HG03442 (cell line): ENCODE measurements at regions not wholly inside any gene's neighbourhood (a gene's known extent, or its start where the extent isn't known, plus 50 kb on each side); places are given as distances from the start of the nearest gene placed in this dataset.
"Not testable (repeated sequence)": the region's sequence is repeated elsewhere in the genome, so short reads cannot be mapped to it uniquely, and the experiment has no call there.

ENCODE experiments used
- ATAC-seq: cut with Tn5 transposase; IDR thresholded peaks from one replicate; pipeline ENCODE4 v1.9.1; 2021; ENCODE audit warnings: mild to moderate bottlenecking, moderate library complexity; ENCODE audit not compliant: unreplicated experiment

DNA sequence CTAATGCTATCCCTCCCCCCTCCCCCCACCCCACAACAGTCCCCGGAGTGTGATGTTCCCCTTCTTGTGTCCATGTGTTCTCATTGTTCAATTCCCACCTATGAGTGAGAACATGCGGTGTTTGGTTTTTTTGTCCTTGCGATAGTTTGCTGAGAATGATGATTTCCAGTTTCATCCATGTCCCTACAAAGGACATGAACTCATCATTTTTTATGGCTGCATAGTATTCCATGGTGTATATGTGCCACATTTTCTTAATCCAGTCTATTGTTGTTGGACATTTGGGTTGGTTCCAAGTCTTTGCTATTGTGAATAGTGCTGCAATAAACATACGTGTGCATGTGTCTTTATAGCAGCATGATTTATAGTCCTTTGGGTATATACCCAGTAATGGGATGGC, 133.7 kb upstream of the ANK3 start:
- ATAC-seq = not testable (repeated sequence)

DNA sequence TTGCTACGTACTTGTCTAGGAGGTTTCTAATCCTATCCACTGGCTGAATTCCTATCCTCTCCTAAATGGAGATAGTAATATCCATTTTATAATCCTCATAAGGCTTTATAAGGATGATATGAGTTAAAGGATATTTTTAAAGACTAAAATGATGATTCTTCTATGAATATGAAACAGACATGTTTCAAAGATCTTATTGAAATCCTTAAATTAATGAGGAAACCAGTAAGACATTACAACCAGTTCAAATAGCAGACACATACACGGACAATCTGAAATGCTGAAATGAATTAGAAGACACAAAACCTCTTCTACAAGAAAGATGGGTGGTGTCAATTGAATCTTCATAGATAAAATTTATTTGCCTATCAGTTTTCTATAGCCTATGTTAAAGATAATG, 132.9 kb upstream of the ANK3 start:
- ATAC-seq = no peak

DNA sequence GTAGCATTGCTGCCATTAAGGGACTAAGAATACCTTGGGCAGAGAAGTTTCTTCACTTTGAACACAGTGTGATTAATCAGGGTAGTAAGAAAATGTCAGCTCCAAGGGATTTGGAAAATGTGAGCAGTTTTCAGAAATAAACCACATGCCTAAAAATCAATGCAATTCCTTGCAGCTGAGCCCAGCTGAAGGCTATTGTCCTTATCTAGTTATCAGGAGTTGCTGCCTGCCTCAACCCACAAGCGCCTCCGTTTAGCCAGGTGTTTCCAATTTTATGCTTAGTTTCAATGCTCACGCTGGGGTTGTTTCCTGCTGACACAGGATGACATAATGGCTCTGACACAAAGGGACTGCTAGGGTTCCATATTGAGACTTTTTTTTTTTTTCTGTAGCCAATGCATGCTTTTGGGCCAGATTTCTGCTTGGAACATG, 132.3 kb upstream of the ANK3 start:
- no peak for ATAC-seq

DNA sequence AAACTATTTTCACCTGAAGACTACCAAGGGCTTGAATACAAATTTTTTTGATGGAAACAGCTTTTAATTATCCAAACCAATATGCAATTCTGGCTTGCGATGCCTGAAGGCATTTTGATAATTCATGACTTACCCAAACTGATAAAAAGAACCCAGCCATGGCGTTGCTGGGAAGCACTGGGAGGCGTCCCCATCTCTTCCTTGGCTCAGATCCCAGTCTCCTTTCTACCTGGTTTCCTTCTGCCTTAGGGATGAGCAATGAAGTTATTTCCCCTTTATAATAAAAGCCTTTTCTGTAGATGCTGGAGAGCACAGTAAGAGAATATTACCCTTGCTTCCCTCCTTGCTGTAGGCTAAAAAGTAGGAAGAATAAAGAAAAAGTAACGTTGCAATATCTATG, 129.1 kb upstream of the ANK3 start:
- no peak for ATAC-seq

DNA sequence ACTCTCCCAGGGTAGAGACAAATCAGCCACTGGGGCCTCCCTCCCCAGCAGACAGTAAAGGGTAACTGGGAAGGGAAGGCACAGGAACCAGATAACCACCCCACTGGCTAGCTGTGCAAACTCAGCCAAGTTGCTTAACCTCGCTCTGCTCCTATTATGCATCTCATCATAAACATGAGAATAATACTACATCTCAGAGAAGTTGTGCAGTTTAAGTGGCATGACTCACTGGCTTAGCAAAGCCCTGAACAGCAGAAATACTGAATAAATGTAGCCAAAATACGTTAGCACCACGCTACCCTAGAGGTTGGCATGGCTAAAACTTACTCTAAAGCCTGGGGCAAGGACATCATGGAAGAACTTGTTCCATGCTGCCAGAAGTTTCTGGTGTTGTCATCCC, 128.1 kb upstream of the ANK3 start:
- no peak for ATAC-seq

DNA sequence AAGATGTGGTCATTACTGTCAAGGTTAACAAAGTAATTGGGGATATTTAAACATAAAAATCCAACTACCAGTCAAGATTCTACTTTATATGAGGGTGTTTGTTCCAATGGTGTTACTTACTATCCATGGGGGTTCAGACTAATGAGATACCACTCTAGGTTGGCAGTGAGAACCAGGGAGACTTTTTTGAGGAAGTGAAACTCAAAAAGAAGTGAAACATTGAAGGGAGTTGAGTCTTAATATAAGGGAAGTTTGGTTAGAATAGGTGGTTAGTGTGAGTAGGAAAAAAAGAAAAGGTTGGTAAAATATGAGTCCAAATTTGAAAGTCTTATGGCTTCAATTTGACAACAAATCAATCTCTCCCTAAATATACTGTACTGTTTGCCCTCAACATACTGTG, 123.6 kb upstream of the ANK3 start:
- peak; percentile 66 for ATAC-seq

DNA sequence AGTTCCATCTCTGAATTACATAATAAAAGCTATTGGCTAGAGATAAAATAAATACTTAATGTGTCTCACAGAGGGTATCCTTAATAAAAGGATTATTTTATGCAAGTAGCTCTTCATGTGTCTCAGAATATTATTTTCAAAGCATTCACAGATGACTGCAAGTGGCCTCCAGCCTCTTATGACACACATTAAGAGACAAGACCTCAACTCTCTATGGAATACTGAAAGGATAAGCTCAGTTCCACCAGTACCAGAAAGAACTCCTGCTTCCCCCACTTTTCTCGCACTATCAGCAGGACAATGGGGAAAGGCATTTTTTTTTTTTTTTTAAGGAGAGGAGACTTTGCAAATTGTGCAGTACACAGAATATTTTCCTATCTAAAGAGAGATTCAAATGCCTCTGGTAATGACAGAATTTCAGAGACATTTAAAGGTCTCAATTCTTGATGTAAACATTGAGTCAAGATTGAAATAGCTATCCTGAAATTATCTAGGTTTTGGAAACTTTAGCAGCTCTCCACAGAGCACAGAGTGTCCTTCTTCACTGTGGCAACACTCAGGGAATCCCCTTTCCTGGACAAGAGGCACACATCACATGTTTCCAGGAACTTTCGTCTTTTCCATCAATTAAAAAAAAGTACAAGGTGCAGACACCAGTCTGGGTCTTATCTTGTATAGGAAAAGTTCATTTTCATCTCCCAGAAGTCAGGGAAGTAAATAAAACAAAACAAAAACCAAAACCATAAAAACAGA, 122.0 kb upstream of the ANK3 start:
- ATAC-seq = no peak

DNA sequence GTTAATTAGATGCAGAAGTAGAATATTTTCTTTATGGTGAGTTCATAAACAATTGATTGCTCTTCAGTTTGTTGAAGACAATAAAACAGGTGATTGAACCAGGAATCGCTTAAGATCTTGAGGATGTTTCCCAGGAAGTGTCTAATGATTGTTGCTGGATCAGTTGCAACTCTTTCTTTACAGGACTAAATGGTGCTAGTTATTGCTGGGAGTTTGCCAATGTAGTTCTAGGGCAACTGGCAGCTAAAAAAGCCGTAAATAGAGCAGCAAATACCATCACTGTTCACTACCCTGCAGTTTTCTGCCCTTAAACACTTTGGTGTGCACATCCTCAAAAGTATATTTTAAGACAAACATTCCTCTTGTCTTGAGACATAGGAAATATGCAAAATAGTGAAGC, 119.2 kb upstream of the ANK3 start:
- ATAC-seq = no peak

DNA sequence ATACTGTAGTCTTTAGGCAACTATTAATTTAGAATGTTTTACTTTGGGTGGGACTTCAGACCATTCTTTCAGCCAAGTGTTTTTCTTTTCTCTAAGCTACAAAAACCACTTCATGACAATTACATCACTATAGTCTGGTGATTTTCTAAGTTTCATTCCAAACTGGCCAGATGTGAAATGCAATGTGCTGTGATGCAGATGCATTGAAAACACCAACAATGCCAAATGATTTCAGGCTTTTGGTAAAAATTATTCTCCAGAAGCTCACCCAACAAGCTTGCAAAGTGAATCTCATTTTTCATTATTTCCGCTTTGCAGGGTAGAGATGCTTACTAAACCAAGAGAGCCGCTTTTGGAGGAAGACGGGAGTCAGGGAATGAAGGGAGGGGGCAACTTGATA, 118.4 kb upstream of the ANK3 start:
- ATAC-seq = no peak

DNA sequence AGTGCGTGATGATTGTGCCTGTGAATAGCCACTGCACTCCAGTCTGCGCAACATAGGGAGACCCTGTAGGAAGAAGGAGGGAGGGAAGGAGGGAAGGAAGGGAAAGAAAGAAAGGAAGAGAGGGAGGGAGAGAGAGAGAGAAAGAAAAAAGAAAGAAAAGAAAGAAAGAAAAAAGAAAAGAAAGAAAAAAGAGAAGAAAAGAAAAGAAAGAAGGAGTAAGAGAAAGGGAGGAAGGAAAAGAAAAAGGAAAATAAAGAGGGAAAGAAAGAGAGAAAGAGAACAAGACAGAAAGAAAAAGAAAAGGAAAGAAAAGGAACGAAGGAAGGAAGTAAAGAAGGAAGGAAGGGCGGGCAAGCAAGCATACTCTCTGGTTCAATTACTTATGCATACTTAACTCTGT, 112.9 kb upstream of the ANK3 start:
- no peak for ATAC-seq

DNA sequence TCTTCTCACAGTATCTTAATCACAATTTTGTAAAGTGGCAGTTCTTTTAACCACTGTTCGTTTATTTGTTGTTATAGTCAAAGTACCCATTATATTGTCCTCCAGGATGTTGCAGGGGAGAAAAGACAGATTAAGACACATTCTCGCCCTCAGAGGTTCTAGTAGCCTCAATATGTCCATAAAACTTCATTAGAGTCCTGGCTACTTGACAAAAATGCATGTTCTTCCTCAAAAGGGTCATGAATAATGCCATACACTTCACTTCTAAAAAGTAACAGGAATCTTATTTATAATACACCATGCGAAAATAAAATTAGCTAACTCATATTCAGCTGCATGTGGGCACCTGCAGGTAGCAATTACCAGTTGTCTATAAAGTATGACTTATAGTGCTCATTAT, 109.3 kb upstream of the ANK3 start:
- no peak for ATAC-seq

DNA sequence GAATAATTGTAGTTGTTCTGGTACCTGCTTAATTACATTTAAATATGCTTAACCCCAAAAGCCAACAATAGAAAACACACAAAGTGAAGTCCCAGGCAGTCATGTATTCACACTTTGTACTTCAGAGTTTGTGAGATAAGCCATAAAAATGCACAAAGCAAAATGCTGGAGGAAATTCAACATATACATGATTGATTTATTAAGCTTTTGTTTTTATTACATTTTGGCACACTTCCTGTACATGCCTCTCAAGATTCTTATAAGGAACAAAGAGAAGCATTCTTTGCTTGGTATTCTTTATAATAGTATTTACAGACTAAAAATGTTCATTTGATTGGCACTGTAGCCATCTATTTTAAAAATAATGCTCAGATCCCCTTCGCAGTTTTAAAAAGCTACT, 107.7 kb upstream of the ANK3 start:
- no peak for ATAC-seq

DNA sequence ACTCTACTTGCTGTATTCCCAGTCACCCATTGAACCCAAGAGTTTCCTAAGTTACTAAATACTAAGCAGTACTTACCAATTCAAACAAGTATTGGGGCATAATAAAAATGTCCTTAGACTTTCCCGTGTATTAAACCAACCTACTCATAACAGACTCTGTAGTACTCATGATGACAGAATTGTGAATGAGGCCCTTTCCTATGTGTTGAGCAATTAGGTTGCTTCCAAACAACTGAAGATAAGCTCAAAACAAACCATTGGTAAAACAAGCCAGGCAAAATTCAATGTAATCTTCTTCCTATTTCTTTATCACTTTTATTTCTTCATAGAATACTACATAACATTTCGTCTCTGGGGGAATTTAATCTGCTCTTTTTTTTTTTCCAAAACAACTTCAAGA, 106.5 kb upstream of the ANK3 start:
- ATAC-seq = no peak

DNA sequence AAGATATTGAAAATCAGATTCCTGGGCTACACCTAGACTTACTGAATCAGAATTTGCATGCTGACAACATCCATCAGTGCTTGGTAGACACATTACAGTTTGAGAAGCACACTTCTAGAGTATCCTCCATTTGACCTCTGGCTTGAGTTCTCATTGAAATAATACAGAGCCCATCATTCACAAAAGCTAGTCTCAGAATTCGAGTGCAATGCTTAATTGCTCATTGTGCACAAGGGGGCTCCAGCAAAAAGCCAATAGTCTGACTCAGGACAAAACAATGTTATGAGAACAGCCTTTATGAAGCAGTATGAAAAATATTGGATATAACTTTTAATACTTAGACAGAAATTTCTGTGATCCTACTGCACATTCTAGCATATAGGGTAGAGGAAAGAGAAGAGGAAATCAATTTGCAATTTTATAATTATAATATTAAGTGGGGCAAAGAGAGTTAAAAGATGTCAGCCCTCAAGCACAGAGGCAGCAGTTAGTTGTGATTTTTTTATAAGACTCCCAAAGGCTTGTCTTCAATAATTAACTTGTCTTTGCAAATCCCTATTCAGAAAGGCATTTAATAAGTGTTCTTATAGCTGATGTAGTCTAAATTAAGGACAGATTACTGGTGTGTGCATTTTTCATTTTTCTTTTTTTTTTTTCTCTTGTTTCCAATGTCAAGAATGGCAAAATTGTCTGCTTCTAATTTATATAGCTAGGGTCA, 105.8 kb upstream of the ANK3 start:
- ATAC-seq = no peak

DNA sequence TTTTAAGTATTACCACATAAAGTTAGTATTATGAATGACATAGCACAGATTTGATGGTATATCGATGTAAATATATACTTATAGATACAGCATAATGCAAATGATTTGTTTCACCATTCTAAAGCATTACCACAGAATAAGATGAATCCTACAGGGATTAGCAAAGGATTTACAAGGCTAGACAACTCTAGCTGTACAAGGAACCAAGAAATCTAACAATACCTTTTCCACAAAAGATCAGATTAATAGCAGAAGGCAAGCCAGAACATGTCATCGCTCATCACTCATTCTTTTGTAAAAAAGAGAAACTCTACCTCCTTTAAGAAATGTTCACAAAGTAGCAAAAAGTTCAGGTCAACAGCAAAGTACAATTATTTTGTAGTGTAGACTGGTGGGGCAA, 105.1 kb upstream of the ANK3 start:
- ATAC-seq = no peak

DNA sequence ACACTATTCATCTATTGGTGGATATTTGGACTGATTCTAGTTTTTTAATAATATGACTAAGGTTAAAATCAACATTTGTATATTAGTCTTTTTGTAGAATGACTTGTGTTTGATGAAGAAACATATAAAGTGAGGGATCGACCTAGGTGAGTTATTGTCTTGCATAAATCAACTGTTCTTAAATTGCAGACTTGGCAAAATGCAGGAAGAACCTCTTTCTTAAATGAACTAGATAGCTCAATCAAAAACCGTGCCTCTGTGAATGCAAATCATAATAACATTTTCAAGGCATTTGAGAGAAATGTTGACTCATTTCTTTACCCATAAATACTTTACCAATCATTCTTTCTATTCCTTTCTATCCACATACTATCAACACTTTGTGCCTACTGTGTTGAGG, 101.5 kb upstream of the ANK3 start:
- ATAC-seq = no peak

DNA sequence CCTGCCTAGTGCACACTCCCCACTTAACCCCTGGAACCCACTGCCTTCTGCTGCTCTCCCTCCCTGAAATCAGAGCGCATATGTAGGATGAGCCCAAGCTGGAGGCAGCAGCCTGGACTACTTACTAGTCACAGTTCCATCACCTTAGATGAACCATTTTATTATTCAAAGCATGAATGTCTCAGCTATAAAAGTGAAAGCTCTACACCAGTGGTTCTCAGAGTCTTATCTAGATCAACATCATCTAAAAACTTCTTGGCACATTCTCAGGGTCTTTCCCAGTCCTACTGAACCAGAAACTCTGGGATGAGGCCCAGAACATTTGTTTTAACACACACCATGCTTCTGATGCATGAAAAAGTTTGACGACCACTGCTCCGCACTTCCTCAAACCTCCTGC, 100.3 kb upstream of the ANK3 start:
- no peak for ATAC-seq

DNA sequence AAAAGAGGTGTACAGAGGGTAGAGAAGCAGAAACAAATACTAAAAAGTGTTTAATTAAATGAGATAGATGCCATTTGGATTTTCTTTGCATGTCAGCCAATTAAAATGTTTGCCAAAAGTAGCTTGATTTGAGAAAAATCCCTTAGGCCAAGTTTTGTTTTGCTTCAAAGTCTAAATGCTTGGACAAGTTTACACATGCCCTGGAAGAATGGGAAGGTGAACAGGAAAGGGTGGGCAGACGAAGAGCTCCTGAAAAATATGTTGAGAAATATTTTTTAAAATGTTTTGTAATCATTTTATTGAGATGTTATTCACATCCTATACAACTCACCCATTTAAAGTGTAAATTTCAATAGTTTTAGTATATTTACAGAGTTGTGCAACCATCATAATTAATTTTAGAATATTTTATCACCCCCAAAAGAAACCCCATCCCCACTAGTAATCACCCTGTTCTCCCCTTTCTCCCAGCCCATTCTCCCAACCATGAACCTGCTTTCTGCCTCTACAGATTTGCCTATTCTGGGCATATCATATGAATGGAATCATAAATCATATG, 98.5 kb upstream of the ANK3 start:
- no peak for ATAC-seq

DNA sequence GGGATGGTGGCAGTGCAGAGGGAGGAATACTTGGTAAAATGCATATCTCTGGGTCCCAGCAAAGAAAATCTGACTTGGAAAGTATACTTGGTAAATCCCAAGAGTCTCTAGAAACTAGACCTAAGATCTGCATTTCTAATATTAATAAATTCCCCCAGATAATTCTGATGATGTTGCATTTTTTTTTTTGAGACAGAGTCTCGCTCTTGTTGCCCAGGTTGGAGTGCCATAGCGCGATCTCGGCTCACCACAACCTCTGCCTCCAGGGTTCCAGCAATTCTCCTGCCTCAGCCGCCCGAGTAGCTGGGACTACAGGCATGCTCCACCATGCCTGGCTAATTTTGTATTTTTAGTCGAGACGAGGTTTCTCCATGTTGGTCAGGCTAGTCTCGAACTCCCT, 97.9 kb upstream of the ANK3 start:
- ATAC-seq = no peak

DNA sequence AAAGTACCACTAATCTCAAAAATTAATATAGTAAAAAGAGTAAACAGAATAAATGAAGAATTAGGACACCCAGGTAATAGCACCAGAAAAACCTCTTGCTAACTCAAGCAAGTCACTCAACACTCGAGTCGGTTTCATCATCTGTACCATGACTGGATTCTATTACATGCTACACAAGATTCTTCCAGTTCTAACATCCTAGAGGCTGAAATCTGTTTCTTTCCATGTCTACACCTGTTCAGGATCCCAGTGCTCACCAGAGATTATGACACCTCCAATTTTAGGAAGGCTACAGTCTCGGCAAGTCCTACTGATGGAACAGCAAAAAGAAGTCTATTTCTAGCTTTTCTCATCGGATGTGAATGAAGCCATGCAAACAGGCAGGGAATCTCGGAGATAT, 95.3 kb upstream of the ANK3 start:
- ATAC-seq = no peak

DNA sequence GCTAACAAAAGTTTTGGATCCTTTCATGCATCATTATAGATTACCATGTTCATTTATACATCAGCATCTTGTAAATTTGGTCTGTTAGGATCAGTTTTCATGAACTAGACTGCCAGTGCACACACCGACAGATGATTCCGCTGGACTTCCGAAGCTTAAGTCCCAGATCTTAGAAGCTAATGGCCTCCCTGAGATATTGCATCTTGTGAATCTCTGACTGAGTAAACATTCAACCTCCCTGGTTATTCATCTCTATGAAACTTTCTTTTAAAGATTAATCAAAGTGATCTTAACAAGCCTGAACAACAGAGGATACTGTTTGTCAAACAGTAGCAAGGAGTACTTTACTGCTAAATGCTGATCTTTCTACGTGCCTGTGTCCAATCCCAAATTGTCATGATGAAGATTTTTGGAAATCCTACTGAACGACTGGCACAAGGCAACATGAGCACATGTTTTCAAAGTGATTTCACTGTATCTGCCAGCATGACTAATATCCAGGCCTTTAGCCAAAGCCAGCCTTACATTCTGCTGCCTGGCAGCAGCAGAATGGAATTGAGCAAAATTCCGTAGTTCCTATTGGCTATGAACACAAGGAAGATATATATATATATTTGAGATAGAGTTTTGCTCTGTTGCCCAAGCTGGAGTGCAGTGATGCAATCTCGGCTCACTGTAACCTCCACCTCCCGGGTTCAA, 91.3 kb upstream of the ANK3 start:
- no peak for ATAC-seq
